ENCODE measurements at regions not wholly inside any gene's neighbourhood (a gene's known extent, or its start where the extent isn't known, plus 50 kb on each side); places are given as distances from the start of the nearest gene placed in this dataset.
A peak's percentile ranks its signal among the peaks of the same experiment; 100 is the strongest.

- TF ChIP-seq ZNF253 (CRISPR knock-in tag; IDR thresholded peaks at IDR 0.05; ENCODE audit: borderline replicate concordance) (peak; percentile 68; the same call in 1 of the 2 replicates), ZBTB20 (CRISPR knock-in tag; IDR thresholded peaks at IDR 0.05; ENCODE audit: borderline replicate concordance, low read depth) (0 out of 2 replicates have a peak, but pooled peaks have one; percentile 12), ZNF441 (CRISPR knock-in tag; IDR thresholded peaks at IDR 0.05; ENCODE audit: borderline replicate concordance) (peak; percentile 17; the same call in 1 of the 2 replicates), NRL (CRISPR knock-in tag; IDR thresholded peaks at IDR 0.05; ENCODE audit: borderline replicate concordance) (0 out of 2 replicates have a peak, but pooled peaks have one; percentile 29), JUND (CRISPR knock-in tag; IDR thresholded peaks at IDR 0.05) (peak; percentile 84), NR2F6 (IDR thresholded peaks at IDR 0.05) (0 out of 2 replicates have a peak, but pooled peaks have one; percentile 37), NR2F6 (CRISPR knock-in tag; IDR thresholded peaks at IDR 0.05) (peak; percentile 56), ZNF710 (CRISPR knock-in tag; IDR thresholded peaks at IDR 0.05; ENCODE audit: borderline replicate concordance) (peak; percentile 72; the same call in 1 of the 2 replicates), KDM5B (CRISPR knock-in tag; IDR thresholded peaks at IDR 0.05; ENCODE audit: borderline replicate concordance) (peak; percentile 34; the same call in 1 of the 2 replicates), ZNF746 (CRISPR knock-in tag; IDR thresholded peaks at IDR 0.05) (peak; percentile 56; the same call in 1 of the 2 replicates), JUNB (CRISPR knock-in tag; IDR thresholded peaks at IDR 0.05; ENCODE audit: borderline replicate concordance) (peak; percentile 17; the same call in 1 of the 2 replicates)
Observed at GRCh38 chr20:47970282-47970903, 185.1 kb upstream of the SULF2 start (continued).

GRCh38 chr20:47969426-47969825, 184.1 kb upstream of the SULF2 start:
- in situ Hi-C loops (cut with HindIII; ENCODE audit: extremely low pct_ligation_motif_present, low pct_unique_long_range_greater_than_20kb) (no loop called here), intact Hi-C loops (cut with micrococcal nuclease; ENCODE audit: unreplicated experiment) (no loop called here)
- WGBS (ENCODE audit: low lambda C conversion rate), result 87% methylated on average over 6 of the region's 6 CpGs
- Histone ChIP-seq H3K27ac (ENCODE audit: extremely low read length, insufficient read depth, low read length) (no peak overlapping the region), H3K9ac (ENCODE audit: insufficient read depth, low read depth, low read length) (no peak overlapping the region), H3K36me3 (replicated peaks in 1 of 2; ENCODE audit: control insufficient read depth in 1 of 2, insufficient read depth in 2 of 2, low read length in 2 of 2) (no peaks in the 10 kb centered on the region), H3K27me3 (ENCODE audit: control insufficient read depth in 1 of 2, insufficient read depth in 2 of 2, low read length in 2 of 2) (peaks cover 0 to 5% of the 10 kb centered on the region in 2 experiments; a peak in 2 of 5 replicates), H4K20me1 (ENCODE audit: insufficient read depth, low read length) (no peaks in the 10 kb centered on the region), H2AFZ (ENCODE audit: low read length) (no peak overlapping the region), H3K4me2 (ENCODE audit: low read depth, low read length) (no peak overlapping the region), H3K4me3 (replicated peaks in 1 of 3; ENCODE audit: insufficient read depth in 1 of 3, low read depth in 2 of 3, low read length in 3 of 3) (no peak overlapping the region), H3K79me2 (ENCODE audit: insufficient read depth, low read length) (no peaks in the 10 kb centered on the region), H3K4me1 (ENCODE audit: insufficient read depth, low read length) (peaks cover 52% of the 10 kb centered on the region), H3K9me3 (ENCODE audit: low read length) (no peaks in the 10 kb centered on the region)
- DNase-seq (ENCODE audit: low spot score), result no peak
- FAIRE-seq, result no peak
- no peak for ATAC-seq
- POLR2A ChIA-PET, result no interaction called here
- BruUV-seq (replicated peaks), result no TSS peak
- CTCF ChIA-PET (ENCODE audit: low intra/inter-chr PET ratio, low total read pairs), result no interaction called here
- TF ChIP-seq JARID2 (CRISPR knock-in tag; IDR thresholded peaks at IDR 0.05; ENCODE audit: insufficient replicate concordance) (no peak), ZNF704 (CRISPR knock-in tag; IDR thresholded peaks at IDR 0.05; ENCODE audit: borderline replicate concordance) (no peak), ATF7-NPFF (CRISPR knock-in tag; IDR thresholded peaks at IDR 0.05; ENCODE audit: low read depth) (no peak), ZNF296 (CRISPR knock-in tag; conservative IDR thresholded peaks at IDR 0.05) (0 out of 2 replicates have a peak, but pooled peaks have one; percentile 32), ZNF274 (CRISPR knock-in tag; IDR thresholded peaks at IDR 0.05) (no peak), SIX4 (CRISPR knock-in tag; IDR thresholded peaks at IDR 0.05) (no peak), TBX3 (IDR thresholded peaks at IDR 0.05; ENCODE audit: borderline replicate concordance) (0 out of 2 replicates have a peak, but pooled peaks have one; percentile 20), SMARCC2 (IDR thresholded peaks at IDR 0.05) (no peak), EED (CRISPR knock-in tag; IDR thresholded peaks at IDR 0.05) (0 out of 2 replicates have a peak, but pooled peaks have one; percentile 23)
